ENCODE measurements at regions not wholly inside any gene's neighbourhood (a gene's known extent, or its start where the extent isn't known, plus 50 kb on each side); places are given as distances from the start of the nearest gene placed in this dataset.
"Not testable (repeated sequence)": the region's sequence is repeated elsewhere in the genome, so short reads cannot be mapped to it uniquely, and the experiment has no call there.

GRCh38 chr5:118365718-118366117 lies 622.6 kb downstream of the DTWD2 start:
- TF ChIP-seq CTCF (IDR thresholded peaks at IDR 0.05; ENCODE audit: low read depth, low read length), result no peak
- H3K4me3 ChIP-seq (ENCODE audit: low read depth, low read length), result no peak overlapping the region

- TF ChIP-seq CTCF (IDR thresholded peaks at IDR 0.05; ENCODE audit: low read depth, low read length), result no peak
- no peak overlapping the region for H3K4me3 ChIP-seq (ENCODE audit: low read depth, low read length)
Observed at GRCh38 chr5:118354797-118355196, 633.5 kb downstream of the DTWD2 start.

GRCh38 chr5:118353970-118354369 lies 634.4 kb downstream of the DTWD2 start:
- TF ChIP-seq CTCF (IDR thresholded peaks at IDR 0.05; ENCODE audit: low read depth, low read length), result no peak
- no peak overlapping the region for H3K4me3 ChIP-seq (ENCODE audit: low read depth, low read length)

- TF ChIP-seq CTCF (IDR thresholded peaks at IDR 0.05; ENCODE audit: low read depth, low read length), result no peak
- H3K4me3 ChIP-seq (ENCODE audit: low read depth, low read length), result no peak overlapping the region
Observed at GRCh38 chr5:118336468-118336867, 651.9 kb downstream of the DTWD2 start.

GRCh38 chr5:118327389-118327788 lies 661.0 kb downstream of the DTWD2 start:
- TF ChIP-seq CTCF (IDR thresholded peaks at IDR 0.05; ENCODE audit: low read depth, low read length), result no peak
- no peak overlapping the region for H3K4me3 ChIP-seq (ENCODE audit: low read depth, low read length)

- no peak overlapping the region for H3K4me3 ChIP-seq (ENCODE audit: low read depth, low read length)
- TF ChIP-seq CTCF (IDR thresholded peaks at IDR 0.05; ENCODE audit: low read depth, low read length), result no peak
Observed at GRCh38 chr5:118326481-118327045, 661.8 kb downstream of the DTWD2 start.

- no peak overlapping the region for H3K4me3 ChIP-seq (ENCODE audit: low read depth, low read length)
- TF ChIP-seq CTCF (IDR thresholded peaks at IDR 0.05; ENCODE audit: low read depth, low read length), result no peak
Observed at GRCh38 chr5:118325931-118326330, 662.4 kb downstream of the DTWD2 start.

GRCh38 chr5:118323723-118324122 lies 664.6 kb downstream of the DTWD2 start:
- H3K4me3 ChIP-seq (ENCODE audit: low read depth, low read length), result not testable (repeated sequence)

Data from WI38 (cell line).